Natural killer cell (primary cell): ENCODE measurements at regions not wholly inside any gene's neighbourhood (a gene's known extent, or its start where the extent isn't known, plus 50 kb on each side); places are given as distances from the start of the nearest gene placed in this dataset.

Experiments
- ATAC-seq, 3 donors: fragments of 150-1000 bp in 2 of 3; fragments of 200-7000 bp in 1 of 3; cut with Tn5 transposase; 1 replicate in 1 of 3; 2 replicates in 2 of 3; pipeline ENCODE4 v1.10.0; 2021; ENCODE audit warnings: mild to moderate bottlenecking in 2 of 3, moderate library complexity in 2 of 3
- DNase-seq, 2 donors: peaks; one replicate each; pipeline versions ENCODE4 v3.0.0 to v3.0.0-alpha.2; 2013 to 2021; ENCODE audit warnings: mixed read lengths in 1 of 2
- H3K27ac ChIP-seq: one replicate; pipeline ENCODE4 v1.5.1; 2013; ENCODE audit warnings: mild to moderate bottlenecking, low read length
- H3K27me3 ChIP-seq: one replicate; pipeline ENCODE4 v1.6.1; 2013; ENCODE audit warnings: low read length; ENCODE audit not compliant: control insufficient read depth, insufficient read depth
- H3K36me3 ChIP-seq: one replicate; pipeline ENCODE4 v1.6.1; 2013; ENCODE audit warnings: low read length; ENCODE audit not compliant: control insufficient read depth, insufficient read depth
- H3K4me1 ChIP-seq: one replicate; pipeline ENCODE4 v1.6.1; 2013; ENCODE audit warnings: low read length; ENCODE audit not compliant: control insufficient read depth, insufficient read depth
- H3K4me3 ChIP-seq: one replicate; pipeline ENCODE4 v1.5.1; 2013; ENCODE audit warnings: low read length
- H3K9me3 ChIP-seq: one replicate; pipeline ENCODE4 v1.6.1; 2013; ENCODE audit warnings: low read length; ENCODE audit not compliant: control insufficient read depth, insufficient read depth
- H3K27ac Mint-ChIP-seq, 2 donors: one replicate each; pipeline ENCODE4 v1.8.0; 2022; ENCODE audit warnings: mild to moderate bottlenecking in 2 of 2, mixed read lengths in 2 of 2, moderate library complexity in 1 of 2
- H3K27me3 Mint-ChIP-seq, 2 donors: one replicate each; pipeline ENCODE4 v1.8.0; 2022; ENCODE audit warnings: low read depth in 2 of 2, mixed read lengths in 2 of 2
- H3K36me3 Mint-ChIP-seq: one replicate; pipeline ENCODE4 v1.8.0; 2022; ENCODE audit warnings: mixed read lengths
- H3K4me1 Mint-ChIP-seq, 2 donors: one replicate each; pipeline ENCODE4 v1.8.0; 2022; ENCODE audit warnings: mixed read lengths in 2 of 2
- H3K4me3 Mint-ChIP-seq: one replicate; pipeline ENCODE4 v1.8.0; 2022; ENCODE audit warnings: mild to moderate bottlenecking, moderate library complexity, mixed read lengths
- H3K9me3 Mint-ChIP-seq, 2 donors: one replicate each; pipeline ENCODE4 v1.8.0; 2022; ENCODE audit warnings: mixed read lengths in 2 of 2
- WGBS: methylation state at CpG from one replicate; pipeline ENCODE4 v1.1.7; 2013; ENCODE audit warnings: missing lambda C conversion rate; ENCODE audit not compliant: insufficient coverage; 5-methylcytosine and 5-hydroxymethylcytosine counted together
- intact Hi-C: fragments of 100-400 bp; cut with micrococcal nuclease; formaldehyde crosslinking; loops from one replicate; pipeline ENCODE4 v1.14.2; 2022
- TF ChIP-seq, protein P1 (sequence below): fragments of 200-600 bp; IDR thresholded peaks from one replicate; pipeline ENCODE4 v1.8.0; 2022; ENCODE audit warnings: antibody characterized with exemption

DNA sequence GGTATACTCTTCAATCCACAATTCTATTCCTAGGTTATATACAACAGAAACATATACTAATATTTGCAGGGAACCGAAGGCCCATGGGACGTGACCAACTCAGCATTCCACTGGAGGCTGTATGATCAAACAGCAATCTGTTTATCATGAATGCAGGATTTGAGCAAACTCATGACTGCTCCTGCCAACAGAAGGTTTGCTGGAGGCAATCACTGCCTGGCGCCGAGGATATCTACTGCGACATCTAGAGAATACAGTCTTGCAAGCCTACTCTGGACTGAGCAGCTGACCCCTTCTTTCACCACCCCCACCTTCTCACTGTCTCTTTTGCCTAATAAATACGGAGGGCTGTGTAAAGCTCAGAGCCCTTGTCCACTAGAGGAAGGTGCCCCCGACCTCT lies 90.5 kb upstream of the CDH10 start:
- H3K27ac Mint-ChIP-seq, result no peak overlapping the region
- H3K4me3 ChIP-seq, result no peak overlapping the region
- WGBS, result 85% methylated on average over 7 of the region's 7 CpGs
- intact Hi-C loops, result no loop called here
- H3K4me3 Mint-ChIP-seq, result no peak overlapping the region
- no peaks in the 10 kb centered on the region for H3K4me1 ChIP-seq
- TF ChIP-seq, protein P1, sequence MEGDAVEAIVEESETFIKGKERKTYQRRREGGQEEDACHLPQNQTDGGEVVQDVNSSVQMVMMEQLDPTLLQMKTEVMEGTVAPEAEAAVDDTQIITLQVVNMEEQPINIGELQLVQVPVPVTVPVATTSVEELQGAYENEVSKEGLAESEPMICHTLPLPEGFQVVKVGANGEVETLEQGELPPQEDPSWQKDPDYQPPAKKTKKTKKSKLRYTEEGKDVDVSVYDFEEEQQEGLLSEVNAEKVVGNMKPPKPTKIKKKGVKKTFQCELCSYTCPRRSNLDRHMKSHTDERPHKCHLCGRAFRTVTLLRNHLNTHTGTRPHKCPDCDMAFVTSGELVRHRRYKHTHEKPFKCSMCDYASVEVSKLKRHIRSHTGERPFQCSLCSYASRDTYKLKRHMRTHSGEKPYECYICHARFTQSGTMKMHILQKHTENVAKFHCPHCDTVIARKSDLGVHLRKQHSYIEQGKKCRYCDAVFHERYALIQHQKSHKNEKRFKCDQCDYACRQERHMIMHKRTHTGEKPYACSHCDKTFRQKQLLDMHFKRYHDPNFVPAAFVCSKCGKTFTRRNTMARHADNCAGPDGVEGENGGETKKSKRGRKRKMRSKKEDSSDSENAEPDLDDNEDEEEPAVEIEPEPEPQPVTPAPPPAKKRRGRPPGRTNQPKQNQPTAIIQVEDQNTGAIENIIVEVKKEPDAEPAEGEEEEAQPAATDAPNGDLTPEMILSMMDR, result no peak
- H3K4me1 Mint-ChIP-seq, result no peaks in the 10 kb centered on the region
- no peak overlapping the region for H3K27ac ChIP-seq
- peaks cover 16 to 27% of the 10 kb centered on the region in 2 donors for H3K9me3 Mint-ChIP-seq
- DNase-seq, result no peak
- H3K27me3 Mint-ChIP-seq, result no peaks in the 10 kb centered on the region
- H3K36me3 Mint-ChIP-seq, result no peaks in the 10 kb centered on the region
- peaks cover 3% of the 10 kb centered on the region for H3K9me3 ChIP-seq
- ATAC-seq, result no peak
- no peaks in the 10 kb centered on the region for H3K36me3 ChIP-seq
- no peaks in the 10 kb centered on the region for H3K27me3 ChIP-seq

DNA sequence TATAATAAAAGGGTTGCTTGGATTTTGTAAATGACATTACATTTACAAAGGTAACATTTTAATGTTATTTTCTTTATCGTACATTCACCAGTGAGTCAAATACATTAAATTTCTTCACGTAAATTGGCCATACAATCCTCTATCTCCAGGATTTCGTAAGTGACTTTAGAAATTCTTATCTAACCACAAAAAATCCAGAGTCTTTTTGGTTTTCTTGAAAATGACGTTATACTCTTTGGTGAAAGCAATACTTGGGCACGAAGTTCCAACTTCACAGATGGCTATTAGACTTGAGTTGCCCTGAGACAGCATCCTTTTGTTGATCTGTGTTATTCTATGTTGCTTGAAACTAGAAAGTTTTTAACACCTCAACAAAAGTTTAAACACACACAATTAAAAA lies 87.4 kb upstream of the CDH10 start:
- no peak overlapping the region for H3K27ac Mint-ChIP-seq
- no peaks in the 10 kb centered on the region for H3K27me3 Mint-ChIP-seq
- Histone ChIP-seq H3K4me3 (no peak overlapping the region), H3K27me3 (no peaks in the 10 kb centered on the region), H3K36me3 (no peaks in the 10 kb centered on the region), H3K27ac (no peak overlapping the region), H3K4me1 (no peaks in the 10 kb centered on the region), H3K9me3 (peaks cover 3% of the 10 kb centered on the region)
- no peak for ATAC-seq
- TF ChIP-seq, protein P1, result no peak
- 80% methylated on average over 3 of the region's 5 CpGs for WGBS
- H3K4me3 Mint-ChIP-seq, result no peak overlapping the region
- DNase-seq, result no peak
- peaks cover 18 to 30% of the 10 kb centered on the region in 2 donors for H3K9me3 Mint-ChIP-seq
- no peaks in the 10 kb centered on the region for H3K4me1 Mint-ChIP-seq
- no peaks in the 10 kb centered on the region for H3K36me3 Mint-ChIP-seq
- intact Hi-C loops, result no loop called here

DNA sequence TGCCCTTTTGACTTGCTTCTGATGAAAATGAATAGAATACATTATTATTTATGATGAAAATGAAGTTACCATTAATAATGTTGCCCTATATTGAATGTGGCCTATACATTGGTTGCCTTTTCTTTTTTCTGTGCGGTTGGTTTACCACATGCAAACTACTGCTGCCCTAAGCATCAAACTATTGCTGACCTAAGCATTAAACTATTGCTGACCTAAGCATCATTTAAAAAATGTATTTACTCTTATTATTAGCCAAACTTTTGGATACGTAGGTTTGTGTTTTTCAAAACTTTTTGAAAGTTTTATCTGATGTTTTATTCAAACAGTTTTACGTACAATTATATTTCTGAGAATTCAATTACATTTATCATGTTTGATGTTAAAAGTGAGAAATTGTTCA lies 76.0 kb upstream of the CDH10 start:
- Histone ChIP-seq H3K4me3 (no peak overlapping the region), H3K27me3 (no peaks in the 10 kb centered on the region), H3K9me3 (no peaks in the 10 kb centered on the region), H3K4me1 (no peaks in the 10 kb centered on the region), H3K36me3 (no peaks in the 10 kb centered on the region), H3K27ac (no peak overlapping the region)
- peaks cover 14 to 21% of the 10 kb centered on the region in 2 donors for H3K9me3 Mint-ChIP-seq
- peaks cover 6% of the 10 kb centered on the region for H3K36me3 Mint-ChIP-seq
- H3K4me1 Mint-ChIP-seq, result no peaks in the 10 kb centered on the region
- H3K27ac Mint-ChIP-seq, result no peak overlapping the region
- ATAC-seq (no peak), DNase-seq (no peak)
- no peak overlapping the region for H3K4me3 Mint-ChIP-seq
- 100% methylated on average over 1 of the region's 3 CpGs for whole genome bisulfite sequencing
- no peaks in the 10 kb centered on the region for H3K27me3 Mint-ChIP-seq
- TF ChIP-seq, protein P1, result no peak
- intact Hi-C loops, result no loop called here

DNA sequence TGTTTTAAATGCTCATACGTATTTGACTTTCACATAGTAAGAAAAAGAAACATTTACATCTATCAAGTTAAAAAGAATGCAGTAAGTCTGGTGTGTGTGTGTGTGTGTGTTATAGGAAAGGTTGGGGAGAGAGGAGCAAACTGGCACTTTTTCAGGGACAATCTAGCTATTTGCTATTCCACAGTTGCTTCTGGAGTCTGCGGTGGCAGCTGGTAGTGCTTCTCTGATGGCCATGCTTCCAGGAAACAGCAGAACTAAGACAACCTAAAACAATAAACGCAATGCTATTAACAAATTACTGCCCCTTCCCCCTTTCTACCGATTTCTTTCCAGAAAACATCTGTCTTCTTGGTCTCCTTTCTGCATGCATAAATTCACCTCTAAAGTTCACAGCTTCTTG lies 70.0 kb upstream of the CDH10 start:
- WGBS, result 57% methylated on average over 4 of the region's 4 CpGs
- H3K27me3 Mint-ChIP-seq, result no peaks in the 10 kb centered on the region

More for the DNA sequence above, 70.0 kb upstream of the CDH10 start:
- H3K4me1 Mint-ChIP-seq, result no peaks in the 10 kb centered on the region
- H3K27ac ChIP-seq, result no peak overlapping the region
- H3K27ac Mint-ChIP-seq, result no peak overlapping the region
- peaks cover 6% of the 10 kb centered on the region for H3K36me3 Mint-ChIP-seq
- H3K4me1 ChIP-seq, result no peaks in the 10 kb centered on the region
- intact Hi-C loops, result no loop called here
- no peak overlapping the region for H3K4me3 ChIP-seq
- H3K27me3 ChIP-seq, result no peaks in the 10 kb centered on the region
- TF ChIP-seq, protein P1, result no peak
- H3K36me3 ChIP-seq, result no peaks in the 10 kb centered on the region
- peaks cover 4 to 8% of the 10 kb centered on the region in 2 donors for H3K9me3 Mint-ChIP-seq
- DNase-seq (no peak), ATAC-seq (no peak)
- H3K9me3 ChIP-seq, result no peaks in the 10 kb centered on the region
- no peak overlapping the region for H3K4me3 Mint-ChIP-seq
